GM21515 (cell line): ENCODE measurements at regions not wholly inside any gene's neighbourhood (a gene's known extent, or its start where the extent isn't known, plus 50 kb on each side); places are given as distances from the start of the nearest gene placed in this dataset.
"Not testable (repeated sequence)": the region's sequence is repeated elsewhere in the genome, so short reads cannot be mapped to it uniquely, and the experiment has no call there.

Experiments
- ATAC-seq: cut with Tn5 transposase; IDR thresholded peaks from one replicate; pipeline ENCODE4 v1.9.1; 2021; ENCODE audit not compliant: unreplicated experiment

- ATAC-seq = no peak
These were observed 119.7 kb upstream of the CRIM1 start for GRCh38 chr2:36235882-36236281.

GRCh38 chr2:36235426-36235825, 120.2 kb upstream of the CRIM1 start:
- no peak for ATAC-seq

GRCh38 chr2:36223259-36223658, 132.3 kb upstream of the CRIM1 start:
- ATAC-seq = no peak

- ATAC-seq = no peak
These were observed 133.1 kb upstream of the CRIM1 start for GRCh38 chr2:36222485-36222884.

GRCh38 chr2:36214691-36215090, 140.9 kb upstream of the CRIM1 start:
- no peak for ATAC-seq

GRCh38 chr2:36203366-36203765, 152.2 kb upstream of the CRIM1 start:
- no peak for ATAC-seq

GRCh38 chr2:36197181-36197971, 158.2 kb upstream of the CRIM1 start:
- no peak for ATAC-seq

GRCh38 chr2:36193680-36194079, 161.9 kb upstream of the CRIM1 start:
- no peak for ATAC-seq

- ATAC-seq = no peak
These were observed 162.6 kb upstream of the CRIM1 start for GRCh38 chr2:36192983-36193382.

GRCh38 chr2:36190097-36190496, 165.5 kb upstream of the CRIM1 start:
- no peak for ATAC-seq

- no peak for ATAC-seq
These were observed 170.0 kb upstream of the CRIM1 start for GRCh38 chr2:36185624-36186023.

GRCh38 chr2:36184848-36185247, 170.7 kb upstream of the CRIM1 start:
- no peak for ATAC-seq

GRCh38 chr2:36180789-36181482, 174.6 kb upstream of the CRIM1 start:
- not testable (repeated sequence) for ATAC-seq

- not testable (repeated sequence) for ATAC-seq
These were observed 175.3 kb upstream of the CRIM1 start for GRCh38 chr2:36180293-36180692.

GRCh38 chr2:36179668-36180269, 175.8 kb upstream of the CRIM1 start:
- not testable (repeated sequence) for ATAC-seq

GRCh38 chr2:36178384-36178783, 177.2 kb upstream of the CRIM1 start:
- no peak for ATAC-seq

GRCh38 chr2:36177282-36177681, 178.3 kb upstream of the CRIM1 start:
- ATAC-seq = no peak

- ATAC-seq = no peak
These were observed 180.7 kb upstream of the CRIM1 start for GRCh38 chr2:36174920-36175319.

GRCh38 chr2:36173760-36174404, 181.7 kb upstream of the CRIM1 start:
- ATAC-seq = no peak

- no peak for ATAC-seq
These were observed 182.8 kb upstream of the CRIM1 start for GRCh38 chr2:36172824-36173223.

- no peak for ATAC-seq
These were observed 184.8 kb upstream of the CRIM1 start for GRCh38 chr2:36170805-36171204.

- ATAC-seq = no peak
These were observed 185.7 kb upstream of the CRIM1 start for GRCh38 chr2:36169843-36170242.
